ENCODE measurements at regions not wholly inside any gene's neighbourhood (a gene's known extent, or its start where the extent isn't known, plus 50 kb on each side); places are given as distances from the start of the nearest gene placed in this dataset.
A peak's percentile ranks its signal among the peaks of the same experiment; 100 is the strongest.
"Not testable (repeated sequence)": the region's sequence is repeated elsewhere in the genome, so short reads cannot be mapped to it uniquely, and the experiment has no call there.

DNA sequence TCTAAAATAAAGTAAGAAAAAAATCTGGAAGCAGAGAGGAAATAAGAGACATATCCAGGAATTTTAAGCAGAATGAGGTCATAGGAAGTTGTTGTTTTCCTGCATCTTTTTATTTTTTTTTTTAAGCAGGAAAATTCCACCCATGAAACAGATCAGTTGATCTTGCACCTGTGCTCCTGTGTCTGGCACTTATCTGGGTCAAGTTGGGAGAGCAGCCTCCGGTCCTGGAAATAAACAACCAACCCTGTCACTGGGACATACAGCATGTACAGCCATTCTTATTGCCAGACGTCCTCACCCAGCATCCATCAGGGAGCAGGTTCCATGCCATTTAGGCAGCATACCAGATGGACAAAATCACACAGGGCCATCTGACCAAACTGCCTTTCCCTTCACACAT is 266.0 kb upstream of the BTG1 start:
- TF ChIP-seq EZH2 (IDR thresholded peaks at IDR 0.05; ENCODE audit: borderline replicate concordance, low read depth, low read length, poor library complexity, severe bottlenecking), result no peak
- no peak for TF ChIP-seq CTCF (conservative IDR thresholded peaks at IDR 0.05; ENCODE audit: low read depth, low read length)
- BruUV-seq (replicated peaks), result no TSS peak
- CTCF ChIA-PET, result no interaction called here
- Histone ChIP-seq H3K27ac (ENCODE audit: low read depth, low read length, poor library complexity, severe bottlenecking) (no peak overlapping the region), H3K4me3 (ENCODE audit: low read depth, low read length, poor library complexity, severe bottlenecking) (no peak overlapping the region), H3K4me1 (ENCODE audit: insufficient read depth, low read length, poor library complexity, severe bottlenecking) (no peaks in the 10 kb centered on the region), H3K9me3 (ENCODE audit: low read depth, low read length, poor library complexity, severe bottlenecking) (no peaks in the 10 kb centered on the region), H3K27me3 (replicated peaks; ENCODE audit: insufficient read depth, low read depth, low read length, poor library complexity) (no peaks in the 10 kb centered on the region), H3K36me3 (ENCODE audit: insufficient read depth, low read length, poor library complexity, severe bottlenecking) (no peaks in the 10 kb centered on the region)
- POLR2A ChIA-PET (ENCODE audit: low non-redundant PET), result no interaction called here
- DNase-seq (ENCODE audit: low spot score), result no peak
- intact Hi-C loops (cut with micrococcal nuclease; ENCODE audit: unreplicated experiment), result no loop called here

- no peak overlapping the region for H3K4me3 ChIP-seq (ENCODE audit: low read depth, low read length, poor library complexity, severe bottlenecking)
- POLR2A ChIA-PET (ENCODE audit: low non-redundant PET), result no interaction called here
- BruUV-seq (replicated peaks), result no TSS peak
- intact Hi-C loops (cut with micrococcal nuclease; ENCODE audit: unreplicated experiment), result loop anchor here (2.0 kb wide), 1 partner anchor 1025 kb away; no protein-coding TSS in a partner anchor
- H3K4me1 ChIP-seq (ENCODE audit: insufficient read depth, low read length, poor library complexity, severe bottlenecking), result no peaks in the 10 kb centered on the region
- CTCF ChIA-PET, result interaction anchor here (0.6 to 1.2 kb wide), 4 partner anchors 15 to 1027 kb away, joined by 3 to 5 read pairs (median 3); no protein-coding TSS in a partner anchor
- no peaks in the 10 kb centered on the region for H3K36me3 ChIP-seq (ENCODE audit: insufficient read depth, low read length, poor library complexity, severe bottlenecking)
- H3K9me3 ChIP-seq (ENCODE audit: low read depth, low read length, poor library complexity, severe bottlenecking), result no peaks in the 10 kb centered on the region
- H3K27me3 ChIP-seq (replicated peaks; ENCODE audit: insufficient read depth, low read depth, low read length, poor library complexity), result no peaks in the 10 kb centered on the region
- DNase-seq (ENCODE audit: low spot score), result peak; percentile 64
- H3K27ac ChIP-seq (ENCODE audit: low read depth, low read length, poor library complexity, severe bottlenecking), result no peak overlapping the region
- TF ChIP-seq EZH2 (IDR thresholded peaks at IDR 0.05; ENCODE audit: borderline replicate concordance, low read depth, low read length, poor library complexity, severe bottlenecking), result no peak
- TF ChIP-seq CTCF (conservative IDR thresholded peaks at IDR 0.05; ENCODE audit: low read depth, low read length), result peak; percentile 78
Observed at GRCh38 chr12:92408072-92408900, 262.6 kb upstream of the BTG1 start.

- H3K4me3 ChIP-seq (ENCODE audit: low read depth, low read length, poor library complexity, severe bottlenecking); H3K4me1 ChIP-seq (ENCODE audit: insufficient read depth, low read length, poor library complexity, severe bottlenecking); H3K27ac ChIP-seq (ENCODE audit: low read depth, low read length, poor library complexity, severe bottlenecking); POLR2A ChIA-PET (ENCODE audit: low non-redundant PET); BruUV-seq (replicated peaks); H3K36me3 ChIP-seq (ENCODE audit: insufficient read depth, low read length, poor library complexity, severe bottlenecking); DNase-seq (ENCODE audit: low spot score); intact Hi-C loops (cut with micrococcal nuclease; ENCODE audit: unreplicated experiment); H3K27me3 ChIP-seq (replicated peaks; ENCODE audit: insufficient read depth, low read depth, low read length, poor library complexity); H3K9me3 ChIP-seq (ENCODE audit: low read depth, low read length, poor library complexity, severe bottlenecking): not testable (repeated sequence)
- CTCF ChIA-PET, result interaction anchor here (0.6 kb wide), 1 partner anchor 18 kb away, joined by 12 read pairs; no protein-coding TSS in a partner anchor
Observed at GRCh38 chr12:92406404-92407070, 260.9 kb upstream of the BTG1 start.

- H3K36me3 ChIP-seq (ENCODE audit: insufficient read depth, low read length, poor library complexity, severe bottlenecking); H3K4me3 ChIP-seq (ENCODE audit: low read depth, low read length, poor library complexity, severe bottlenecking); H3K27ac ChIP-seq (ENCODE audit: low read depth, low read length, poor library complexity, severe bottlenecking); DNase-seq (ENCODE audit: low spot score); H3K9me3 ChIP-seq (ENCODE audit: low read depth, low read length, poor library complexity, severe bottlenecking); BruUV-seq (replicated peaks); intact Hi-C loops (cut with micrococcal nuclease; ENCODE audit: unreplicated experiment); POLR2A ChIA-PET (ENCODE audit: low non-redundant PET); H3K4me1 ChIP-seq (ENCODE audit: insufficient read depth, low read length, poor library complexity, severe bottlenecking); H3K27me3 ChIP-seq (replicated peaks; ENCODE audit: insufficient read depth, low read depth, low read length, poor library complexity); CTCF ChIA-PET: not testable (repeated sequence)
Observed at GRCh38 chr12:92405801-92406251, 260.2 kb upstream of the BTG1 start.

Data from A673 (cell line).